Naive thymus-derived CD8-positive, alpha-beta T cell (primary cell): ENCODE measurements at regions not wholly inside any gene's neighbourhood (a gene's known extent, or its start where the extent isn't known, plus 50 kb on each side); places are given as distances from the start of the nearest gene placed in this dataset.

Experiments
- ATAC-seq, 2 donors: fragments of 150-1000 bp; cut with Tn5 transposase in 1 of 2; sonication (Bioruptor Pico), chemical (Tn5 transposase) in 1 of 2; 1 replicate in 1 of 2; 2 replicates in 1 of 2; pipeline ENCODE4 v1.10.0; 2021; ENCODE audit warnings: mild to moderate bottlenecking in 2 of 2, moderate library complexity in 2 of 2
- POLR2A ChIA-PET: fragments of 350-600 bp; sonication (Branson Sonifier 250); formaldehyde crosslinking; loops from one replicate; lab custom pipeline; 2021; ENCODE audit warnings: antibody characterized with exemption; lab: Charles Lee
- DNase-seq, 10 donors: peaks; one replicate each; pipeline versions ENCODE4 v3.0.0 to v3.0.0-alpha.2; 2020 to 2022
- H3K27ac Mint-ChIP-seq, 10 donors: one replicate each; pipeline ENCODE4 v1.8.0; 2020 to 2022; ENCODE audit warnings: mild to moderate bottlenecking in 10 of 10, mixed read lengths in 10 of 10, moderate library complexity in 4 of 10, inconsistent platforms in 1 of 10
- H3K27me3 Mint-ChIP-seq, 5 donors: one replicate each; pipeline ENCODE4 v1.8.0; 2021 to 2022; ENCODE audit warnings: mixed read lengths in 5 of 5
- H3K36me3 Mint-ChIP-seq, 3 donors: one replicate each; pipeline ENCODE4 v1.8.0; 2020 to 2022; ENCODE audit warnings: mixed read lengths in 3 of 3, mild to moderate bottlenecking in 2 of 3, inconsistent platforms in 1 of 3
- H3K4me1 Mint-ChIP-seq, 4 donors: one replicate each; pipeline ENCODE4 v1.8.0; 2021 to 2022; ENCODE audit warnings: mixed read lengths in 4 of 4
- H3K4me3 Mint-ChIP-seq, 10 donors: one replicate each; pipeline ENCODE4 v1.8.0; 2020 to 2022; ENCODE audit warnings: mild to moderate bottlenecking in 10 of 10, mixed read lengths in 10 of 10, moderate library complexity in 6 of 10, inconsistent platforms in 1 of 10
- H3K9me3 Mint-ChIP-seq, 9 donors: one replicate each; pipeline ENCODE4 v1.8.0; 2020 to 2022; ENCODE audit warnings: mixed read lengths in 9 of 9, mild to moderate bottlenecking in 3 of 9, inconsistent platforms in 1 of 9, moderate library complexity in 1 of 9

- no peaks in the 10 kb centered on the region for H3K27me3 Mint-ChIP-seq
- H3K4me3 Mint-ChIP-seq = no peak overlapping the region
- DNase-seq (no peak), ATAC-seq (no peak)
- no peaks in the 10 kb centered on the region for H3K36me3 Mint-ChIP-seq
- POLR2A ChIA-PET = no interaction called here
- no peak overlapping the region for H3K27ac Mint-ChIP-seq
- peaks cover 0 to 10% (median 0%) of the 10 kb centered on the region in 9 donors for H3K9me3 Mint-ChIP-seq
- H3K4me1 Mint-ChIP-seq = no peaks in the 10 kb centered on the region
These were observed 746.9 kb downstream of the PCDH19 start for GRCh38 chrX:99663136-99663535.

GRCh38 chrX:99654188-99654587 is 755.9 kb downstream of the PCDH19 start:
- Mint-ChIP-seq H3K9me3 (peaks cover 0 to 1% (median 0%) of the 10 kb centered on the region in 9 donors), H3K27ac (no peak overlapping the region), H3K27me3 (no peaks in the 10 kb centered on the region), H3K4me3 (no peak overlapping the region), H3K36me3 (no peaks in the 10 kb centered on the region), H3K4me1 (no peaks in the 10 kb centered on the region)
- no peak for ATAC-seq
- POLR2A ChIA-PET = no interaction called here
- no peak for DNase-seq

DNA sequence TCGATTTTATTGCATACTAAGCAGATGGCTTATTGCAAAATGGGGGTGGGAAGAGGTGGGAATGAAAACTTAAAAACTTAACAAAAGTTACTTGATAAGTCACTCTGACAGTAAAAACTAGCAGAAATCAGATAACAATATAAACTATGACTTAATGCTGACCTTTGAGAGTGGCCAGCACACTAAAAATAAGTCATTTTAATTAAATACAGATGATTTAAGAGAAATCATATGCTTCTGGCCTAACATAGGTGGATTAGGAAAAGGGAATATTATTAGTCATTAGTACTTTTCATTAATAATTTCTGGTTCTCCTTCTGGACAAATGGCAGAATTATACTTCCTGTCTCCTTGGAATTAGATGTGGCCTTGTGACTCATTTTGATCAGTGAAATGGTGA is 756.7 kb downstream of the PCDH19 start:
- Mint-ChIP-seq H3K27me3 (no peaks in the 10 kb centered on the region), H3K9me3 (peaks cover 0 to 1% (median 0%) of the 10 kb centered on the region in 9 donors), H3K4me1 (no peaks in the 10 kb centered on the region), H3K36me3 (no peaks in the 10 kb centered on the region), H3K4me3 (no peak overlapping the region), H3K27ac (no peak overlapping the region)
- ATAC-seq (no peak), DNase-seq (no peak)
- POLR2A ChIA-PET = no interaction called here

- H3K4me1 Mint-ChIP-seq = no peaks in the 10 kb centered on the region
- POLR2A ChIA-PET = no interaction called here
- no peak overlapping the region for H3K4me3 Mint-ChIP-seq
- DNase-seq = no peak
- H3K27ac Mint-ChIP-seq = no peak overlapping the region
- H3K9me3 Mint-ChIP-seq = peaks cover 0 to 6% (median 0%) of the 10 kb centered on the region in 9 donors
- no peaks in the 10 kb centered on the region for H3K27me3 Mint-ChIP-seq
- ATAC-seq = no peak
- no peaks in the 10 kb centered on the region for H3K36me3 Mint-ChIP-seq
These were observed 797.0 kb downstream of the PCDH19 start for GRCh38 chrX:99613041-99613440.

DNA sequence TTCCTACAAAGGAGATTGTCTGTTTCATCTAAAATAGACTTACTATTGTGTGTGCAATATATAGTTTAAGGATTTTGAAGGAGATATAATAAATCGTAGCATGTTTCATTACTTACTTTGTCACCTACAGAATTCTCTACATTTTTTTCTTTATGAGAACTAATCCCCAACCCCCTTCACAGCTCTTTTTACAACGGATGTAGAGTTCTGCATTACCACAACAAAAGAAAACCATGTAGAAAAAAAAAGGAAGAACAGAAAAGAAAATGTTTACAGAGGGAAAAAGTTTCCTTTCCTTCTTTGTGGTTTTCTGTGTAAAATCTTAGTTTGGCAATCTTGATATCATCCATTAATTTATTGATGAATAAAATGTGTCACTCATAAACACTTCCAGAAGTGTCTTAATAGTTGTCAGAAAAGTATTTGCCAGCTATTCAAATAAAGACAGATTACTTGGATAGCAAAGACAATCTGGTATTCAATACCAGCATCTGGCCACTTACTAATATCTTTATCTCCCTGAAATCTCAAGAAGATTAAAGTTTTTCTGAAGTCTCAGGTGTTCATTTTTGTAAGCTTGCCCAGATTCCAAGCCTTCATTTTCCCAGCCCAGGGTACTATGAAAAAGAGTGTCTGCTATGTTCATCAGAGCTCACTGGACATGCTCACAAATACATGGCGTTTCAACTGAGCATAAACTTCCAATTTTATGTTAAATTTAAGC is 806.8 kb downstream of the PCDH19 start:
- ATAC-seq = no peak
- Mint-ChIP-seq H3K9me3 (peaks cover 0 to 11% (median 0%) of the 10 kb centered on the region in 9 donors), H3K4me1 (no peaks in the 10 kb centered on the region), H3K4me3 (peak overlapping the region in 1 of 10 donors; percentile 12), H3K27ac (no peak overlapping the region), H3K36me3 (no peaks in the 10 kb centered on the region), H3K27me3 (no peaks in the 10 kb centered on the region)
- POLR2A ChIA-PET = no interaction called here
- no peak for DNase-seq

- H3K9me3 Mint-ChIP-seq = peaks cover 0 to 11% (median 0%) of the 10 kb centered on the region in 9 donors
- H3K4me3 Mint-ChIP-seq = no peak overlapping the region
- H3K27ac Mint-ChIP-seq = no peak overlapping the region
- no peak for ATAC-seq
- no peak for DNase-seq
- H3K36me3 Mint-ChIP-seq = no peaks in the 10 kb centered on the region
- no peaks in the 10 kb centered on the region for H3K4me1 Mint-ChIP-seq
- no peaks in the 10 kb centered on the region for H3K27me3 Mint-ChIP-seq
- POLR2A ChIA-PET = no interaction called here
These were observed 808.0 kb downstream of the PCDH19 start for GRCh38 chrX:99602107-99602506.

DNA sequence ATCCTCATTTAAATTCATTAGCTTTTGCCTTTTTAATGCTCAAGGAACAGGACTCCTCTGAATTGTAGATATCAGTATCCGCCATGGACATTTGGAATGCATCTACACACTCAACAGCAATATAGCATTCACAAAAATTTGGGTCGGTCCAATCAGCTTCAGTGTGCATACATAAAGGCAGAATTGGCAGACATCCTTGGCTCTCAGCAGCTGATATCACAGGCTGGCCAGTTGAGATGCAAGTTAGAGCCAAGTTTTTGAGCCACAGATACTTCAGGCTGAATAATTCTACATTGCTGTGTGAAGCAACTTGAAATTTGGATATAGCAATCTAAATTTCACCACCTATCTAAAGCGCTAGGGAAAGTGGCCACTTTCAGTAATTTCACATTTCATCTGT is 821.1 kb downstream of the PCDH19 start:
- peaks cover 0 to 10% (median 3%) of the 10 kb centered on the region in 9 donors for H3K9me3 Mint-ChIP-seq
- no peaks in the 10 kb centered on the region for H3K27me3 Mint-ChIP-seq
- POLR2A ChIA-PET = no interaction called here
- H3K36me3 Mint-ChIP-seq = peaks cover 0 to 7% (median 0%) of the 10 kb centered on the region in 3 donors
- no peaks in the 10 kb centered on the region for H3K4me1 Mint-ChIP-seq
- no peak overlapping the region for H3K4me3 Mint-ChIP-seq
- DNase-seq (no peak), ATAC-seq (no peak)
- H3K27ac Mint-ChIP-seq = no peak overlapping the region

DNA sequence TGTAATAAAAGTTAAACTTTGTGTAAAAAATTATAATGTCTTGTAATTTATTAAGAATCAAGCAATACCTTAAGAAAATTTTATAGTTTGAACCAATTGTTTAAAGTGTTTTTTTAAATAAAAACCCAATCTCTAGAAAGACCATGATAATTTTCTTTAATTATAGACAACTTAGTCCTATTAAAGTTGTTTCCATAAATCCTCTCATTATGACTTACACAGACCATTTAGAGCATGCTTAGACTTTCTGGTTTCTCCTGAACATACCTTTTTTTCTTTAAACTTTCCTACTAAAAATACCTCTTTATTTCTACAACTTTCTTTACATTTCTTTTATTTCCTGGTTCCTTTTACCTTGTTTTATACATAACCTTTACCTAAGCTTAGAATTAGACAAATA is 837.4 kb downstream of the PCDH19 start:
- POLR2A ChIA-PET = no interaction called here
- Mint-ChIP-seq H3K27me3 (no peaks in the 10 kb centered on the region), H3K36me3 (peaks cover 0 to 9% (median 0%) of the 10 kb centered on the region in 3 donors), H3K9me3 (peaks cover 0 to 45% (median 11%) of the 10 kb centered on the region in 9 donors), H3K4me3 (no peak overlapping the region), H3K27ac (no peak overlapping the region), H3K4me1 (no peaks in the 10 kb centered on the region)
- DNase-seq (no peak), ATAC-seq (no peak)

DNA sequence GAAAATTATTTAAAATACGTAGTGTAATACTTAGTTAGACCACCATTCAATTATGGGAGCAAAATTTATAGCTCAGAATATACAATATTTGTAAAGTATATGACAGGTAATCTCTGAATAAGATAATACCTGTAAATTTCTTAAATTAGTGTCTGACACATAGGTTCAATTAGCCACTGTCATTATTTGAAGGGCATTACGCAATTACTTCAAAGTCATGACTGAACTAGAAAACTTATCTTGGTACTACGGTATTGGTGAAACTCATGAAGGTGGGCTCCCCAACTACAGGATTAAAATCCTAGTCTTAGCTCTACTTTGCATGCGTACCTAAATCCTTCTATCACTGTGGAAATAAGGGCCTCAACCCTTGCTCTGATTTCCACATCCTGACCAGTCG is 860.7 kb downstream of the PCDH19 start:
- H3K27me3 Mint-ChIP-seq = no peaks in the 10 kb centered on the region
- H3K9me3 Mint-ChIP-seq = peaks cover 0 to 7% (median 0%) of the 10 kb centered on the region in 9 donors
- ATAC-seq (no peak), DNase-seq (no peak)
- H3K36me3 Mint-ChIP-seq = no peaks in the 10 kb centered on the region
- POLR2A ChIA-PET = no interaction called here
- no peaks in the 10 kb centered on the region for H3K4me1 Mint-ChIP-seq
- no peak overlapping the region for H3K27ac Mint-ChIP-seq
- H3K4me3 Mint-ChIP-seq = no peak overlapping the region

- Mint-ChIP-seq H3K9me3 (peaks cover 0 to 7% (median 3%) of the 10 kb centered on the region in 9 donors), H3K27me3 (no peaks in the 10 kb centered on the region), H3K36me3 (no peaks in the 10 kb centered on the region), H3K27ac (no peak overlapping the region), H3K4me1 (no peaks in the 10 kb centered on the region), H3K4me3 (no peak overlapping the region)
- ATAC-seq = no peak
- POLR2A ChIA-PET = no interaction called here
- DNase-seq = no peak
These were observed 887.6 kb downstream of the PCDH19 start for GRCh38 chrX:99522450-99522849.

GRCh38 chrX:99507768-99508167 is 902.3 kb downstream of the PCDH19 start:
- no peak for DNase-seq
- H3K27me3 Mint-ChIP-seq = no peaks in the 10 kb centered on the region
- no peaks in the 10 kb centered on the region for H3K4me1 Mint-ChIP-seq
- H3K36me3 Mint-ChIP-seq = no peaks in the 10 kb centered on the region
- H3K27ac Mint-ChIP-seq = no peak overlapping the region
- POLR2A ChIA-PET = no interaction called here
- H3K4me3 Mint-ChIP-seq = no peak overlapping the region
- no peak for ATAC-seq
- peaks cover 0 to 5% (median 0%) of the 10 kb centered on the region in 9 donors for H3K9me3 Mint-ChIP-seq

DNA sequence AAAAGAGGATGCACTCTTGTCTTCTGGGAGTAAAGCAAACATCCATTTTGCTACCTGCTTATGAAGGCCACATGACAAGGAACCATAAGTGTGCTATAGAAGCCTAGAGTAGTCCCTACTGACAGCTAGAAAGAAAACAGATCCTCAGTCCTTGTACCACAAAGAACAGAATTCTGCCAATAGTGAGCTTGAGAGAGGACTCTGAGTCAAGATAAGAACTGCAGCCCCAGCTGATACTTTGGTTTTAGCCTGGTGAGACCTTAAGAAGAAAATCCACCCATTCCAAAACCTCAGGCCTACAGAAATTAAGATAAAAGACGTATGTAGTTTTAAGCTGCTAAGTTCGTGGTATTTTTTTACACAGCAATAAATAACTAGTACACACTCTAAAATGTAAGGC is 914.6 kb downstream of the PCDH19 start:
- POLR2A ChIA-PET = no interaction called here
- no peak overlapping the region for H3K4me3 Mint-ChIP-seq
- H3K36me3 Mint-ChIP-seq = no peaks in the 10 kb centered on the region
- H3K9me3 Mint-ChIP-seq = peaks cover 0 to 10% (median 3%) of the 10 kb centered on the region in 9 donors
- no peaks in the 10 kb centered on the region for H3K27me3 Mint-ChIP-seq
- DNase-seq = no peak
- ATAC-seq = no peak
- no peak overlapping the region for H3K27ac Mint-ChIP-seq
- H3K4me1 Mint-ChIP-seq = no peaks in the 10 kb centered on the region

GRCh38 chrX:99494668-99495067 is 915.4 kb downstream of the PCDH19 start:
- H3K27ac Mint-ChIP-seq = no peak overlapping the region
- H3K27me3 Mint-ChIP-seq = no peaks in the 10 kb centered on the region
- no peak overlapping the region for H3K4me3 Mint-ChIP-seq
- ATAC-seq (no peak), DNase-seq (no peak)
- peaks cover 0 to 10% (median 3%) of the 10 kb centered on the region in 9 donors for H3K9me3 Mint-ChIP-seq
- POLR2A ChIA-PET = no interaction called here
- no peaks in the 10 kb centered on the region for H3K36me3 Mint-ChIP-seq
- no peaks in the 10 kb centered on the region for H3K4me1 Mint-ChIP-seq

- H3K4me3 Mint-ChIP-seq = no peak overlapping the region
- no peaks in the 10 kb centered on the region for H3K4me1 Mint-ChIP-seq
- H3K27ac Mint-ChIP-seq = no peak overlapping the region
- no peaks in the 10 kb centered on the region for H3K36me3 Mint-ChIP-seq
- ATAC-seq (no peak), DNase-seq (no peak)
- H3K27me3 Mint-ChIP-seq = no peaks in the 10 kb centered on the region
- H3K9me3 Mint-ChIP-seq = no peaks in the 10 kb centered on the region
- POLR2A ChIA-PET = no interaction called here
These were observed 929.3 kb downstream of the PCDH19 start for GRCh38 chrX:99480728-99481127.
